ENCODE measurements at regions not wholly inside any gene's neighbourhood (a gene's known extent, or its start where the extent isn't known, plus 50 kb on each side); places are given as distances from the start of the nearest gene placed in this dataset.
"Not testable (repeated sequence)": the region's sequence is repeated elsewhere in the genome, so short reads cannot be mapped to it uniquely, and the experiment has no call there.

DNA sequence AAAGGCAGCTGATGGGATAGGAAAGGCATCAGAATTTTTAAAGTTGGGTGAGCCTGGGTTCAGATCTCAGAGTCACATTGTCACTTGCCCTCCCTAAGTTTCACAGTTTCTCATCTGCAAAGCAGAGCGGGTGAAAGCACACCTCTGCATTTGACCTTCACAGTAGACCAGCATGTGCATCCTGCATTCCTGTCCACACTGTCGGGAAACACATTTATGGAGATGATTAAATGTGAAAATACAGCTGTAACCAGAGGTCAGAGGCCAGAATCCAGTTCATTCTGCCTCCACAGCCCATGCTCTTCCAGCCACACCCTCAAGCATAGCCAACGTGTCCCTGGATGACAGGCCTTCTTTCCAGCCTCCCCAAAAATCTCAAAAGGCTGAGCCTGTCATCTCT lies 392.0 kb upstream of the MYT1L start:
- H3K4me3 Mint-ChIP-seq (ENCODE audit: low read depth): no peak overlapping the region
- no peaks in the 10 kb centered on the region for H3K4me1 Mint-ChIP-seq (ENCODE audit: low read depth)
- no peak for DNase-seq (ENCODE audit: low spot score, unreplicated experiment)
- H3K36me3 Mint-ChIP-seq (ENCODE audit: insufficient read depth): no peaks in the 10 kb centered on the region
- peaks cover 19% of the 10 kb centered on the region for H3K27me3 Mint-ChIP-seq
- H3K27ac Mint-ChIP-seq: no peak overlapping the region
- no peaks in the 10 kb centered on the region for H3K9me3 Mint-ChIP-seq (ENCODE audit: low read depth)
- TF ChIP-seq, protein P1, sequence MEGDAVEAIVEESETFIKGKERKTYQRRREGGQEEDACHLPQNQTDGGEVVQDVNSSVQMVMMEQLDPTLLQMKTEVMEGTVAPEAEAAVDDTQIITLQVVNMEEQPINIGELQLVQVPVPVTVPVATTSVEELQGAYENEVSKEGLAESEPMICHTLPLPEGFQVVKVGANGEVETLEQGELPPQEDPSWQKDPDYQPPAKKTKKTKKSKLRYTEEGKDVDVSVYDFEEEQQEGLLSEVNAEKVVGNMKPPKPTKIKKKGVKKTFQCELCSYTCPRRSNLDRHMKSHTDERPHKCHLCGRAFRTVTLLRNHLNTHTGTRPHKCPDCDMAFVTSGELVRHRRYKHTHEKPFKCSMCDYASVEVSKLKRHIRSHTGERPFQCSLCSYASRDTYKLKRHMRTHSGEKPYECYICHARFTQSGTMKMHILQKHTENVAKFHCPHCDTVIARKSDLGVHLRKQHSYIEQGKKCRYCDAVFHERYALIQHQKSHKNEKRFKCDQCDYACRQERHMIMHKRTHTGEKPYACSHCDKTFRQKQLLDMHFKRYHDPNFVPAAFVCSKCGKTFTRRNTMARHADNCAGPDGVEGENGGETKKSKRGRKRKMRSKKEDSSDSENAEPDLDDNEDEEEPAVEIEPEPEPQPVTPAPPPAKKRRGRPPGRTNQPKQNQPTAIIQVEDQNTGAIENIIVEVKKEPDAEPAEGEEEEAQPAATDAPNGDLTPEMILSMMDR (IDR thresholded peaks at IDR 0.05; ENCODE audit: unreplicated experiment): no peak

DNA sequence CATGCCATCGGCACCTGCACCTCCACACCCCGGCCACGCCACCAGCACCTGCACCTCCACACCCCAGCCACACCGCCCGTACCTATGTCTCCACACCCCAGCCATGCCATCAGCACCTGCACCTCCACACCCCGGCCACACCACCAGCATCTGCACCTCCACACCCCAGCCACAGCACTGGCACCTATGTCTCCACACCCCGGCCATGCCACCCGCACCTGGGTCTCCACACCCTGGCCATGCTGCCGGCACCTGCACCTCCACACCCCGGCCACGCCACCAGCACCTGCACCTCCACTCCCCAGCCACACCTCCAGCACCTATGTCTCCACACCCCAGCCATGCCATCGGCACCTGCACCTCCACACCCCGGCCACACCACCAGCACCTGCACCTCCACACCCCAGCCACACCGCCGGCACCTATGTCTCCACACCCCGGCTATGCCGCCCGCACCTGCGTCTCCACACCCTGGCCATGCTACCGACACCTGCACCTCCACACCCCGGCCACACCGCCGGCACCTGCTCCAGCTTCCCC lies 390.3 kb upstream of the MYT1L start:
- Mint-ChIP-seq H3K27ac (no peak overlapping the region), H3K9me3 (ENCODE audit: low read depth) (no peaks in the 10 kb centered on the region), H3K4me3 (ENCODE audit: low read depth) (no peak overlapping the region), H3K27me3 (peaks cover 26% of the 10 kb centered on the region), H3K4me1 (ENCODE audit: low read depth) (no peaks in the 10 kb centered on the region), H3K36me3 (ENCODE audit: insufficient read depth) (no peaks in the 10 kb centered on the region)
- TF ChIP-seq, protein P1 (IDR thresholded peaks at IDR 0.05; ENCODE audit: unreplicated experiment): no peak
- no peak for DNase-seq (ENCODE audit: low spot score, unreplicated experiment)

DNA sequence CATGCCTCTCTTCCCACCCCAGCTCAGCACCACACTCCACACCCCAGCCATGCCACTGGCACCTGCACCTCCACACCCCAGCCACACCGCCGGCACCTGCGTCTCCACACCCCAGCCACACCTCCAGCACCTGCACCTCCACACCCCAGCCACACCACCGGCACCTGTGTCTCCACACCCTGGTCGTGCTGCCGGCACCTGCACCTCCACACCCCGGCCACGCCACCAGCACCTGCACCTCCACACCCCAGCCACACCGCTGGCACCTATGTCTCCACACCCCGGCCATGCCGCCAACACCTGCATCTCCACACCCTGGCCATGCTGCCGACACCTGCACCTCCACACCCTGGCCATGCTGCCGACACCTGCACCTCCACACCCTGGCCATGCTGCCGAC lies 389.7 kb upstream of the MYT1L start:
- not testable (repeated sequence) for H3K9me3 Mint-ChIP-seq (ENCODE audit: low read depth); H3K27ac Mint-ChIP-seq; H3K4me3 Mint-ChIP-seq (ENCODE audit: low read depth); DNase-seq (ENCODE audit: low spot score, unreplicated experiment); H3K36me3 Mint-ChIP-seq (ENCODE audit: insufficient read depth); H3K4me1 Mint-ChIP-seq (ENCODE audit: low read depth)
- H3K27me3 Mint-ChIP-seq: peaks cover 32% of the 10 kb centered on the region

DNA sequence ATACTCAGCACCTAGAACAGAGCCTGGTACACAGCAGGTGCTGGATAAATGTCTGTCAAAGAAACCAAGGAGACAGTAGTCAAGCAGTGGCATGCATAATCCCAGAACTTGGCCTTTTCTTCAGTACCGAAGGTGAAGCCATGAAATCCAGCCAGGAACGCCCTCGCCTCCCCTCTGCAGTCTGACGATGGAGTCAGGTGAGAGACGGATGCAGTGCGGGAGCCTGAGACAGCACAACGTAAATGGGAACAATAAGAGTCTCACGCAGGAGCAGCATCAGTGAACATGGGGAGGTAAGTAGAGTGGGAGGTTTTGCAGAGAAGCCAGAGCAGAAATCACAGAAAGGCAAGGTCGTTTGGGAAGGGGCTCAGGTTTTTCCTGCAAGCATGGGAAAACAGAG lies 389.3 kb upstream of the MYT1L start:
- Mint-ChIP-seq H3K4me3 (ENCODE audit: low read depth) (no peak overlapping the region), H3K4me1 (ENCODE audit: low read depth) (no peaks in the 10 kb centered on the region), H3K27me3 (peaks cover 33% of the 10 kb centered on the region), H3K27ac (no peak overlapping the region), H3K9me3 (ENCODE audit: low read depth) (no peaks in the 10 kb centered on the region), H3K36me3 (ENCODE audit: insufficient read depth) (no peaks in the 10 kb centered on the region)
- TF ChIP-seq, protein P1 (IDR thresholded peaks at IDR 0.05; ENCODE audit: unreplicated experiment): no peak
- no peak for DNase-seq (ENCODE audit: low spot score, unreplicated experiment)

DNA sequence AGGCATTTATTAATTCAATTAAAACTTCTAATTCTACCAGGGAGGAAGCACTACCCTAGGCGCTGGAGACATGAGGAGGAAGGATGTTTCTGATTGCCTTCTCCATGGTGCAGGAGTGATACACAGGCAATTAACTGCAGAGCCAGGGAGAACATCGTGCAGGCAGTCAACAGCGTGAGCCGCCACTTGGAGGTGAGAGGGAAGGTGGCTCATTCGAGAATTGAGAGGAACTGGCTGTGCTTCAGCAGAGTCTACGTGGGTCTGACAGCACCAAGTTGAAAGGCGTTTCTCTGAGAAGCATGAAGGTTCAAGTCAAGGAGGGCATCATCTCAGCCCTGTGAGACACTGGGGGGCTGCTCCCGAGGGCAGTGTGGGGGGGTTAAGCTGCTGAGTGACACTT lies 388.7 kb upstream of the MYT1L start:
- H3K4me3 Mint-ChIP-seq (ENCODE audit: low read depth): no peak overlapping the region
- no peak for DNase-seq (ENCODE audit: low spot score, unreplicated experiment)
- no peaks in the 10 kb centered on the region for H3K9me3 Mint-ChIP-seq (ENCODE audit: low read depth)
- H3K27ac Mint-ChIP-seq: no peak overlapping the region
- H3K27me3 Mint-ChIP-seq: peaks cover 35% of the 10 kb centered on the region
- H3K36me3 Mint-ChIP-seq (ENCODE audit: insufficient read depth): no peaks in the 10 kb centered on the region
- TF ChIP-seq, protein P1 (IDR thresholded peaks at IDR 0.05; ENCODE audit: unreplicated experiment): no peak
- H3K4me1 Mint-ChIP-seq (ENCODE audit: low read depth): no peaks in the 10 kb centered on the region

DNA sequence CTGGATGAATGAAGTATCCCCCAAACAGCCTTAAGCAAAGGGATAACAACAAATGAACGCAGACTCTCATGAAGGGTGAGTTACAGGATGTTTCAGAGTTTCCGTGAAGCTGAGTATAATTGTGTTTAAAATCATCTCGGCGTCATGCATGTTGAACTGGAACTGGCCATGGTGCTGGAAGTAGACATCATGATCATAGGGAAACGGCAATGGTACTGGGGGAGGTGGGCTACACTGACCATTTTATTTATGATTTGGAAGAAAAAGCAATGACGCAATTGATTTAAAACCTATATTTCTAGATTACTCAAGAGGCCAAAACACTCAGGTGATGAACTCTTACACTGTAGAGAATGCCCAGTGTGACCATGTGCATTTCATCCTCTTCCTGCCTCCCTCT lies 387.9 kb upstream of the MYT1L start:
- Mint-ChIP-seq H3K4me3 (ENCODE audit: low read depth) (no peak overlapping the region), H3K27ac (no peak overlapping the region), H3K36me3 (ENCODE audit: insufficient read depth) (no peaks in the 10 kb centered on the region), H3K27me3 (peaks cover 38% of the 10 kb centered on the region), H3K9me3 (ENCODE audit: low read depth) (no peaks in the 10 kb centered on the region), H3K4me1 (ENCODE audit: low read depth) (no peaks in the 10 kb centered on the region)
- no peak for DNase-seq (ENCODE audit: low spot score, unreplicated experiment)
- TF ChIP-seq, protein P1 (IDR thresholded peaks at IDR 0.05; ENCODE audit: unreplicated experiment): no peak

Measured in progenitor cell of endocrine pancreas (in vitro differentiated cells).